ENCODE measurements at regions not wholly inside any gene's neighbourhood (a gene's known extent, or its start where the extent isn't known, plus 50 kb on each side); places are given as distances from the start of the nearest gene placed in this dataset.

- TF ChIP-seq EZH2phosphoT487 (IDR thresholded peaks at IDR 0.05; ENCODE audit: borderline replicate concordance, low read length): no peak
- TF ChIP-seq CTCF (IDR thresholded peaks at IDR 0.05; ENCODE audit: low read depth, low read length, poor library complexity, severe bottlenecking): no peak
Measured at GRCh38 chr13:88014527-88014926, 343.4 kb downstream of the SLITRK5 start.
